VCaP (cell line): ENCODE measurements at regions not wholly inside any gene's neighbourhood (a gene's known extent, or its start where the extent isn't known, plus 50 kb on each side); places are given as distances from the start of the nearest gene placed in this dataset.

ENCODE experiments used
- H3K27ac ChIP-seq: fragments of 450-650 bp; 2 replicates; pipeline ENCODE4 v1.5.1; 2017
- TF ChIP-seq, protein P1 (sequence below): fragments of 450-650 bp; conservative IDR thresholded peaks from 2 replicates; pipeline ENCODE4 v1.5.1; 2017; ENCODE audit warnings: mild to moderate bottlenecking, moderate library complexity

DNA sequence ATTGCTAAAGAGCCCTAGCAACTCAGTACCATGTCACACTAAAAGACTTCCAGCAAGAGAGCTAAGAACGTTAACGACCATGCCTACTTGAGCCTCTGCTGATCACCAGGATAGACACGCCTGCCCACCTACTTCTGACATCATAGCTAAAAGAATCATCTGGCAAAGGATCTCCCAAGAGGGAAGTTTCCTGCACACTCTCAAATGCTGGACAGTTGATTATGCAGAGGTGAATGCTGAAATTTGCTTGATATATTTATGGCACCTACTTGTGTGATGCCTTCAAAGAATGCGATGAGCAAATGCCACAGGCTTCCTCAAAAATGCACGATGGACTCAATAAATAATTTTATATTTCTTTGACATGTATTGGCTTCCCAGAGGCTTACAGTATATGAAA lies 113.6 kb downstream of the GALC start:
- TF ChIP-seq, protein P1, sequence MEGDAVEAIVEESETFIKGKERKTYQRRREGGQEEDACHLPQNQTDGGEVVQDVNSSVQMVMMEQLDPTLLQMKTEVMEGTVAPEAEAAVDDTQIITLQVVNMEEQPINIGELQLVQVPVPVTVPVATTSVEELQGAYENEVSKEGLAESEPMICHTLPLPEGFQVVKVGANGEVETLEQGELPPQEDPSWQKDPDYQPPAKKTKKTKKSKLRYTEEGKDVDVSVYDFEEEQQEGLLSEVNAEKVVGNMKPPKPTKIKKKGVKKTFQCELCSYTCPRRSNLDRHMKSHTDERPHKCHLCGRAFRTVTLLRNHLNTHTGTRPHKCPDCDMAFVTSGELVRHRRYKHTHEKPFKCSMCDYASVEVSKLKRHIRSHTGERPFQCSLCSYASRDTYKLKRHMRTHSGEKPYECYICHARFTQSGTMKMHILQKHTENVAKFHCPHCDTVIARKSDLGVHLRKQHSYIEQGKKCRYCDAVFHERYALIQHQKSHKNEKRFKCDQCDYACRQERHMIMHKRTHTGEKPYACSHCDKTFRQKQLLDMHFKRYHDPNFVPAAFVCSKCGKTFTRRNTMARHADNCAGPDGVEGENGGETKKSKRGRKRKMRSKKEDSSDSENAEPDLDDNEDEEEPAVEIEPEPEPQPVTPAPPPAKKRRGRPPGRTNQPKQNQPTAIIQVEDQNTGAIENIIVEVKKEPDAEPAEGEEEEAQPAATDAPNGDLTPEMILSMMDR: no peak
- no peak overlapping the region for H3K27ac ChIP-seq

DNA sequence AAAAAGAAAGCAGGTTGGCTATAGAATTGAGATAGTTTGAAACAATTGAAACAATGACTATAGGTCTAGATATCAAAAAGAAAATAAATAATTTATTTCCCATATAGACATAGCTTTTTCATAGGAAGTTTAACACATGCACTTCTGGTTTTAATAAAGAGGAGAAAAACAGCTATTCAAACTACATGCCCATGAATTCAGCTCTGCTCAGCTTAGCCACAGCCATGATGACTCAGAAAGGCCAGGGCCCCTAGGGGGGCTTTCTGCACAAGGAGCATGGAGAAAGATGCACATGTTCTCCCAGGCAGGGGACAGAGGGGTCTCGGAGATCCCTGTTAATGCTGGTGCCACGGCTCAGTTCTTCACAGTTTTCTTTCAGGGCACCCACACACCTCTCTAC lies 114.0 kb downstream of the GALC start:
- TF ChIP-seq, protein P1: no peak
- no peak overlapping the region for H3K27ac ChIP-seq

DNA sequence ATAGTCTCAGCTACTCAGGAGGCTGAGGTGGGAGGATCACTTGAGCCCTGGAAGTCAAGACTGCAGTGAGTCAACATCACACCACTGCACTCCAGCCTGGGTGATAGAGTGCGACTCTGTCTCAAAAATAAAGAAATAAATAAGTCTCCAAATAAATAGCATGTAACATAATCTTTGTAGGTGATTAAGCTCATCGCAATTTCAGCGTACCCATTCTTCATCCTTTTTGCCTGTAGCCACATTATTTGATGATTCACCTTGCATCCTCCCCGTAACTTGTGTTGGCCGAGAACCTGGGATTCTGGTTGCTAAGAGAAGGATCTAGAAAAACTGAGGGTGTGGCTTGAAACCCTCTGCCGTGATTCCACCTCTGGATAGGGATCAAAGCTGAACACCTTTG lies 115.1 kb downstream of the GALC start:
- TF ChIP-seq, protein P1: no peak
- no peak overlapping the region for H3K27ac ChIP-seq

DNA sequence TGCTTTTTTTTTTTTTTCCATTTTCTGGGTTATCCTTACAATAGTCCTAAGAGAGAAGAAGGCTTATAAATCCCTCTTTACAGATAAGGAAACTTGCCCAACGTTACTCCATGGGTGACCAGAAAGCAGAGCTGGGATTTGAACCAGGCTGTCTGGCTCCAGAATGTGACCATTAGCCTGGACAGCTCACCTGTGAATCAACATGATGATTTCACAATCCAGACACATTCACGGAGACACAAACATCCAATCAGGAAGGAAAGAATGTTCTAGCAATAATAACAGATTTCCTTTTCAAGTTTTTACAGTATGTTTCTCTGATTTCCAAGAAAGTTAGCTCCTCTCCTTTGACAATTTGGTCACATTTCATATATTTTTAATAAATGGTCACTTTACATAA lies 118.3 kb downstream of the GALC start:
- H3K27ac ChIP-seq: no peak overlapping the region
- TF ChIP-seq, protein P1: no peak

DNA sequence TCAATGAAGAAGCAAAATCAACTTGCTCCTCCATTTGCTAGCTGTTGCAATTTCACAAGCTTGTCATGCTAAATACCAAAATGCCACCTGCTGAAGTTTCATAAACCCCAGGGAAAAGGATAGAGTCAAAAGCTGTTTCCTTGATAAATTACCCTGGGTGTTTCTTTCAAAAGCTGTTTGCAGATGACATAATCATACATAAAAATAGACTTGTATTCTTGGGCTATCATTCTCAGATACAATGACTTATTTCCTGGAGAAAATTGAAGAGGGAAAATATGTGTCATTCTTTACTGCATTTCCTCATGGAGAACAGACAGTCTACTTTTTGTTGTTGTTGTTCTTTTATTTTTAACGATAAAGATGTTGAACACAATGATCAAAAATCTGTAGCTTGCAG lies 119.2 kb downstream of the GALC start:
- TF ChIP-seq, protein P1: no peak
- H3K27ac ChIP-seq: no peak overlapping the region

DNA sequence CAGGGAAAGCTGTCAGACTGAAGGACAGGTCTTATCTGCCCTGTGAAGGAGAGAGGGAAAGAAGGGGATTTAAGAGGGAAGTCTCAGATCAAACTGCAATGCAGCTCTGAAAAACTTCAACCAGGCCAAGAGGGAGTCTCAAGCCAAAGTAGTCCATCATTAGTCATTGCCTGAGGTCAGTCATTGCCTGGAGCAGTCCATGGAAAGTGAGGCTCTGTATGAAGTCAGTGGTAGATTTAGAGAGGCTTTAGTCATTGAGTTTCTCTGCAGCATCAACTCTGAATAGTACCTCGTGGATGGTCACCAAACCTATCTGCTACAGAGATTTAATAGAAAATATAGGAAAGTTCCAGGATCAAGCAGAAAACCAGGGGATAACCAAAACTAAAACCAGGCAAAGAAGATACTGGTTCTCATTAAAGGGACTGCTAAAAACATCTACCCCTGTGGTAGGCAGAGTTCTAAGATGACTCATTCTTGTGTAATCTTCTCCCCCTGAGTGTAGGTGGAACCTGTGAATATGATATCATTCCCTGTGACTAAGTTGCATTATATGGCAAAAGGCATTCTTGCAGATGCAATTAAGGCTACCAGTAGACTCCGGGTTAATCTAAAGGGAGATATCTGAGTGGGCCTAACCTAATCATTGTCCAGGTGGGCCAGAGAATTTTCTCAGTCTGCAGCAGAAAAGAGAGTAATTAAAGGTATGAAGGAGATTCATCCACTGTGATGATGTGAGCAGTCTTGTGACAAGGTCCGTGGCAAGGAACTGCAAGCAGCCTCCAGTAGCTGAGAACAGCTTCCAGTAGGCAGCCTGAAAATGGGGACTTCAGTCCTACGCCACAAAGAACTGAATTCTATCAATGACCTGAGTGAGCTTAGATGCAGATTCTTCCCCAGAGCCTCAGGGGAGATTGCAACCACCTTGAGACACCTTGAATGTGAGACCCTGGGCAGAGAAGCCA lies 123.1 kb downstream of the GALC start:
- TF ChIP-seq, protein P1: no peak
- no peak overlapping the region for H3K27ac ChIP-seq

DNA sequence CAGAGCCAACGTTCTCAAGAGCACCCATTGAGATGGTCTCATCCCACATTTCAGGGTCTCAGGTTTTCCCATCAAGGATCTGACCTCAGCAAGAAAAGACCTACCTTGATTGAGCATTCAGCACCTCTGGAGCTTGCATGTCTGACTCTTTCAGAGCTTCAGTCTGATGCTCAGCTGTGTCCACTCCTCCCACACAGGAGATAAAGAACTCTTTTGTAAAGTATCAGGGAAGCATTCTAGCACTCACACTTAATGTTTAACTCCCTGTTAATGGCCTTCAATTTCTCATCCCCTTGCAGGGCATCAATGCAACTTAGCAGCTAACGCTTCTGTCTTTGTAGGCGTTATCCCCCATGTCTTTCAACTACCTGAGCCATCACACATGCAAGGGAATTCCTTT lies 124.1 kb downstream of the GALC start:
- no peak overlapping the region for H3K27ac ChIP-seq
- TF ChIP-seq, protein P1: no peak
